HepG2 (cell line): ENCODE measurements at regions not wholly inside any gene's neighbourhood (a gene's known extent, or its start where the extent isn't known, plus 50 kb on each side); places are given as distances from the start of the nearest gene placed in this dataset.

Experiments used
- FOXK2 ChIP-seq: fragments of 450-650 bp; IDR thresholded peaks from 2 replicates; pipeline ENCODE4 v1.6.1; 2016
- FOXM1 ChIP-seq: sonication (generic); formaldehyde crosslinking; IDR thresholded peaks from 2 replicates; pipeline ENCODE4 v1.5.0; 2020; ENCODE audit warnings: missing genetic modification reagents
- ZNF260 ChIP-seq: sonication (generic); formaldehyde crosslinking; IDR thresholded peaks from 2 replicates; pipeline ENCODE4 v1.4.0; 2020; ENCODE audit warnings: missing genetic modification reagents, low read depth, mild to moderate bottlenecking, borderline replicate concordance
- TF ChIP-seq, protein P1 (sequence below): sonication (generic); formaldehyde crosslinking; IDR thresholded peaks from 2 replicates; pipeline ENCODE4 v1.5.0; 2020; ENCODE audit warnings: mild to moderate bottlenecking, low read depth, missing genetic modification reagents, borderline replicate concordance
- TF ChIP-seq, protein P2 (sequence below): sonication (generic); formaldehyde crosslinking; IDR thresholded peaks from 2 replicates; pipeline ENCODE4 v1.5.0; 2020; ENCODE audit warnings: mild to moderate bottlenecking, missing genetic modification reagents, moderate library complexity

DNA sequence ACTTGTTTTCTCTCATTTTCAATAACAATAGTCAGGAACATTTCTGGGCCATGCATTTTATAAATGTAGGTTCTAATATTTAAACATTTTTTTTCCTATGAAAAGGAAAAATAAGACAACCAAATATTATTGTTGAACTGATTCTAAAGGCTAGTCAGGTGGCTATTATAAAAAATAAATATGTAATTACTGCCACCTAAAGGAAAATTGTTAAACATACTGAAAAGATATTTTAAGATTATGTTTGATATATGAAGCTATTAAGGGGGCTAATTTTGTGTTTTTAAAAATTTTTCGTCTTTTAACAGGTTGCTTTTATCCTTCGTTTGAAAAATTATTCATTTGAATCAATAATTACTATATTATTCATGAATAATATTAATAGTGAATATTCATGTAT, 62.2 kb upstream of the FDX1 start:
- TF ChIP-seq ZNF260 (CRISPR knock-in tag) (no peak), FOXM1 (no peak), FOXK2 (no peak)
- TF ChIP-seq, protein P1, sequence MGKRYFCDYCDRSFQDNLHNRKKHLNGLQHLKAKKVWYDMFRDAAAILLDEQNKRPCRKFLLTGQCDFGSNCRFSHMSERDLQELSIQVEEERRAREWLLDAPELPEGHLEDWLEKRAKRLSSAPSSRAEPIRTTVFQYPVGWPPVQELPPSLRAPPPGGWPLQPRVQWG: no peak
- TF ChIP-seq, protein P2, sequence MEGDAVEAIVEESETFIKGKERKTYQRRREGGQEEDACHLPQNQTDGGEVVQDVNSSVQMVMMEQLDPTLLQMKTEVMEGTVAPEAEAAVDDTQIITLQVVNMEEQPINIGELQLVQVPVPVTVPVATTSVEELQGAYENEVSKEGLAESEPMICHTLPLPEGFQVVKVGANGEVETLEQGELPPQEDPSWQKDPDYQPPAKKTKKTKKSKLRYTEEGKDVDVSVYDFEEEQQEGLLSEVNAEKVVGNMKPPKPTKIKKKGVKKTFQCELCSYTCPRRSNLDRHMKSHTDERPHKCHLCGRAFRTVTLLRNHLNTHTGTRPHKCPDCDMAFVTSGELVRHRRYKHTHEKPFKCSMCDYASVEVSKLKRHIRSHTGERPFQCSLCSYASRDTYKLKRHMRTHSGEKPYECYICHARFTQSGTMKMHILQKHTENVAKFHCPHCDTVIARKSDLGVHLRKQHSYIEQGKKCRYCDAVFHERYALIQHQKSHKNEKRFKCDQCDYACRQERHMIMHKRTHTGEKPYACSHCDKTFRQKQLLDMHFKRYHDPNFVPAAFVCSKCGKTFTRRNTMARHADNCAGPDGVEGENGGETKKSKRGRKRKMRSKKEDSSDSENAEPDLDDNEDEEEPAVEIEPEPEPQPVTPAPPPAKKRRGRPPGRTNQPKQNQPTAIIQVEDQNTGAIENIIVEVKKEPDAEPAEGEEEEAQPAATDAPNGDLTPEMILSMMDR (CRISPR knock-in tag): no peak
